Lung (tissue), 11 donors: ENCODE measurements at regions not wholly inside any gene's neighbourhood (a gene's known extent, or its start where the extent isn't known, plus 50 kb on each side); places are given as distances from the start of the nearest gene placed in this dataset.

Experiments
- ATAC-seq: fragments of 200-7000 bp; cut with Tn5 transposase; one replicate; pipeline ENCODE4 v1.9.1; 2020; ENCODE audit warnings: moderate number of reproducible peaks; ENCODE audit not compliant: insufficient read depth, low FRiP score
- DNase-seq, 3 donors: peaks; one replicate each; pipeline ENCODE4 v3.0.0-alpha.2; 2013 to 2017
- H3K27ac ChIP-seq, 2 donors: one replicate each; pipeline ENCODE4 v1.5.1; 2013; ENCODE audit warnings: mild to moderate bottlenecking in 2 of 2, moderate library complexity in 2 of 2, control low read depth in 1 of 2, inconsistent platforms in 1 of 2, low read depth in 1 of 2, low read length in 1 of 2
- H3K27me3 ChIP-seq, 3 donors: one replicate each; pipeline ENCODE4 v1.5.1; 2013; ENCODE audit warnings: low read length in 2 of 3; ENCODE audit not compliant: control insufficient read depth in 3 of 3, insufficient read depth in 3 of 3
- H3K36me3 ChIP-seq, 4 donors: one replicate each; pipeline ENCODE4 v1.5.1; 2013; ENCODE audit warnings: low read length in 4 of 4, mild to moderate bottlenecking in 1 of 4, moderate library complexity in 1 of 4; ENCODE audit not compliant: control insufficient read depth in 4 of 4, insufficient read depth in 4 of 4
- H3K4me1 ChIP-seq, 5 donors: one replicate each; pipeline ENCODE4 v1.5.1; 2013; ENCODE audit warnings: low read length in 5 of 5, mild to moderate bottlenecking in 2 of 5, moderate library complexity in 1 of 5; ENCODE audit not compliant: control insufficient read depth in 5 of 5, insufficient read depth in 5 of 5
- H3K4me3 ChIP-seq: one replicate; pipeline ENCODE4 v1.5.1; 2013; ENCODE audit warnings: mild to moderate bottlenecking, control low read depth, moderate library complexity
- H3K9ac ChIP-seq, 2 donors: one replicate each; pipeline ENCODE4 v1.5.1; 2013; ENCODE audit warnings: low read length in 2 of 2, control low read depth in 1 of 2; ENCODE audit not compliant: insufficient read depth in 1 of 2
- H3K9me3 ChIP-seq, 4 donors: one replicate each; pipeline ENCODE4 v1.5.1; 2013; ENCODE audit warnings: low read length in 3 of 4, mild to moderate bottlenecking in 1 of 4, moderate library complexity in 1 of 4; ENCODE audit not compliant: control insufficient read depth in 4 of 4, insufficient read depth in 3 of 4
- CTCF ChIP-seq: IDR thresholded peaks from 2 replicates; pipeline ENCODE4 v1.5.1; 2012; ENCODE audit warnings: mild to moderate bottlenecking; ENCODE audit errors: control extremely low read depth, extremely low read depth
- WGBS, 2 donors: extraction: QIAGEN DNeasy Blood & Tissue Kit; methylation state at CpG; one replicate each; pipeline ENCODE4 v1.1.7; 2013; 5-methylcytosine and 5-hydroxymethylcytosine counted together
- donor health status: control.
- donor health status: control.
- donor health status: Bipolar disorder and iron deficiency.
- donor health status: healthy.
- donor health status: DM: yes; HTN: yes; CAD: no.

- Histone ChIP-seq H3K4me1 (peaks cover 0 to 33% (median 0%) of the 10 kb centered on the region in 5 donors), H3K27ac (no peak overlapping the region), H3K9me3 (no peaks in the 10 kb centered on the region), H3K36me3 (no peaks in the 10 kb centered on the region), H3K9ac (no peak overlapping the region), H3K27me3 (no peaks in the 10 kb centered on the region), H3K4me3 (no peak overlapping the region)
- peak; percentile 36 for TF ChIP-seq CTCF
- ATAC-seq = no peak
- WGBS, 2 donors = 77 to 83% methylated on average over 7 of the region's 7 CpGs
- no peak for DNase-seq
Observed at GRCh38 chr1:218521414-218522169, 176.5 kb downstream of the TGFB2 start.

DNA sequence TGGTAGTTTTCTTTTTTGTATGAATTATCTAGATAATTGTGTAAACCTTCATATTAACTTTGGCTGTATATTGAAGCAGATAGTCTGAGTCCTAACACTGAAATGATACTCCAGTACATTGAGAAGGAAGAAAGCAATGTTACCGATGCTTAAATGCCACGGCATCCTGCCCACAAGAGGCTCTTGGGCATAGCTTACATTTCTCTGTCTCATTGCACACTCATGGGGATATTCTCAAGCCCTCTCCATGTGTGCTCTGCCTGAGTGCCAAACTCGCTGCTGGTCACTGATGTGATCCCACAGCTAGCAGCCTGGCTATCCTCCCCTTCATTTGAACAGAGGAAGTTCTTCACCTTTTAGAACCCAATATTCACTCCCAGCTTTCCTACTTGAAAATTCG is 179.4 kb downstream of the TGFB2 start:
- TF ChIP-seq CTCF = no peak
- Histone ChIP-seq H3K4me1 (peaks cover 0 to 33% (median 0%) of the 10 kb centered on the region in 5 donors), H3K9ac (no peak overlapping the region), H3K36me3 (no peaks in the 10 kb centered on the region), H3K27ac (no peak overlapping the region), H3K9me3 (no peaks in the 10 kb centered on the region), H3K4me3 (no peak overlapping the region), H3K27me3 (no peaks in the 10 kb centered on the region)
- DNase-seq (no peak), ATAC-seq (peak; percentile 67)
- WGBS, 2 donors = 36 to 60% methylated on average over 4 of the region's 4 CpGs

- Histone ChIP-seq H3K4me1 (peaks cover 0 to 33% (median 0%) of the 10 kb centered on the region in 5 donors), H3K9me3 (no peaks in the 10 kb centered on the region), H3K27ac (no peak overlapping the region), H3K4me3 (no peak overlapping the region), H3K36me3 (no peaks in the 10 kb centered on the region), H3K9ac (no peak overlapping the region), H3K27me3 (no peaks in the 10 kb centered on the region)
- no peak for TF ChIP-seq CTCF
- ATAC-seq (no peak), DNase-seq (no peak)
- WGBS, 2 donors = 40 to 52% methylated on average over 6 of the region's 6 CpGs
Observed at GRCh38 chr1:218525031-218525430, 179.9 kb downstream of the TGFB2 start.
